H1 (cell line): ENCODE measurements at regions not wholly inside any gene's neighbourhood (a gene's known extent, or its start where the extent isn't known, plus 50 kb on each side); places are given as distances from the start of the nearest gene placed in this dataset.

ENCODE experiments used
- CEBPB ChIP-seq: IDR thresholded peaks from 2 replicates; pipeline ENCODE4 v1.6.1; 2012; ENCODE audit warnings: low read depth, low read length
- EGR1 ChIP-seq: IDR thresholded peaks from 2 replicates; pipeline ENCODE4 v1.6.1; 2011; ENCODE audit warnings: low read depth, low read length, borderline replicate concordance
- GABPA ChIP-seq: IDR thresholded peaks from 2 replicates; pipeline ENCODE4 v1.6.1; 2011; ENCODE audit warnings: mild to moderate bottlenecking, low read length, moderate library complexity, borderline replicate concordance; ENCODE audit not compliant: insufficient read depth
- SAP30 ChIP-seq: fragments of 300-600 bp; sonication (generic); IDR thresholded peaks from 2 replicates; pipeline ENCODE4 v1.7.1; 2012; ENCODE audit warnings: low read length, moderate library complexity, mild to moderate bottlenecking, inconsistent platforms; ENCODE audit not compliant: insufficient read depth, insufficient replicate concordance
- YY1 ChIP-seq: IDR thresholded peaks from 2 replicates; pipeline ENCODE4 v1.6.1; 2011; ENCODE audit warnings: low read depth, mild to moderate bottlenecking, low read length

- TF ChIP-seq GABPA (no peak), YY1 (no peak), EGR1 (no peak), SAP30 (no peak), CEBPB (no peak)
Observed at GRCh38 chr7:131642429-131642828, 86.0 kb upstream of the PODXL start (continued).
